GM21723 (cell line): ENCODE measurements at regions not wholly inside any gene's neighbourhood (a gene's known extent, or its start where the extent isn't known, plus 50 kb on each side); places are given as distances from the start of the nearest gene placed in this dataset.
"Not testable (repeated sequence)": the region's sequence is repeated elsewhere in the genome, so short reads cannot be mapped to it uniquely, and the experiment has no call there.

ENCODE experiments used
- ATAC-seq: cut with Tn5 transposase; IDR thresholded peaks from one replicate; pipeline ENCODE4 v1.9.1; 2021; ENCODE audit warnings: mild to moderate bottlenecking, moderate library complexity; ENCODE audit not compliant: unreplicated experiment

GRCh38 chrX:42020225-42020624 lies 96.9 kb upstream of the CASK start:
- ATAC-seq, result no peak

GRCh38 chrX:42017971-42018370 lies 94.6 kb upstream of the CASK start:
- ATAC-seq, result no peak

- no peak for ATAC-seq
Measured at GRCh38 chrX:42000836-42001235, 77.5 kb upstream of the CASK start.

GRCh38 chrX:41984628-41985027 lies 61.3 kb upstream of the CASK start:
- no peak for ATAC-seq

- ATAC-seq, result no peak
Measured at GRCh38 chrX:41982953-41983352, 59.6 kb upstream of the CASK start.

GRCh38 chrX:41981481-41982013 lies 58.2 kb upstream of the CASK start:
- ATAC-seq, result no peak

GRCh38 chrX:41974677-41975076 lies 51.3 kb upstream of the CASK start:
- ATAC-seq, result not testable (repeated sequence)

GRCh38 chrX:41973208-41973607 lies 49.9 kb upstream of the CASK start:
- ATAC-seq, result no peak
